Lung (tissue), 11 donors: ENCODE measurements at regions not wholly inside any gene's neighbourhood (a gene's known extent, or its start where the extent isn't known, plus 50 kb on each side); places are given as distances from the start of the nearest gene placed in this dataset.

Source experiments
- ATAC-seq: fragments of 200-7000 bp; cut with Tn5 transposase; one replicate; pipeline ENCODE4 v1.9.1; 2020; ENCODE audit warnings: moderate number of reproducible peaks; ENCODE audit not compliant: insufficient read depth, low FRiP score
- DNase-seq, 3 donors: peaks; one replicate each; pipeline ENCODE4 v3.0.0-alpha.2; 2013 to 2017
- H3K27ac ChIP-seq, 2 donors: one replicate each; pipeline ENCODE4 v1.5.1; 2013; ENCODE audit warnings: mild to moderate bottlenecking in 2 of 2, moderate library complexity in 2 of 2, control low read depth in 1 of 2, inconsistent platforms in 1 of 2, low read depth in 1 of 2, low read length in 1 of 2
- H3K27me3 ChIP-seq, 3 donors: one replicate each; pipeline ENCODE4 v1.5.1; 2013; ENCODE audit warnings: low read length in 2 of 3; ENCODE audit not compliant: control insufficient read depth in 3 of 3, insufficient read depth in 3 of 3
- H3K36me3 ChIP-seq, 4 donors: one replicate each; pipeline ENCODE4 v1.5.1; 2013; ENCODE audit warnings: low read length in 4 of 4, mild to moderate bottlenecking in 1 of 4, moderate library complexity in 1 of 4; ENCODE audit not compliant: control insufficient read depth in 4 of 4, insufficient read depth in 4 of 4
- H3K4me1 ChIP-seq, 5 donors: one replicate each; pipeline ENCODE4 v1.5.1; 2013; ENCODE audit warnings: low read length in 5 of 5, mild to moderate bottlenecking in 2 of 5, moderate library complexity in 1 of 5; ENCODE audit not compliant: control insufficient read depth in 5 of 5, insufficient read depth in 5 of 5
- H3K4me3 ChIP-seq: one replicate; pipeline ENCODE4 v1.5.1; 2013; ENCODE audit warnings: mild to moderate bottlenecking, control low read depth, moderate library complexity
- H3K9ac ChIP-seq, 2 donors: one replicate each; pipeline ENCODE4 v1.5.1; 2013; ENCODE audit warnings: low read length in 2 of 2, control low read depth in 1 of 2; ENCODE audit not compliant: insufficient read depth in 1 of 2
- H3K9me3 ChIP-seq, 4 donors: one replicate each; pipeline ENCODE4 v1.5.1; 2013; ENCODE audit warnings: low read length in 3 of 4, mild to moderate bottlenecking in 1 of 4, moderate library complexity in 1 of 4; ENCODE audit not compliant: control insufficient read depth in 4 of 4, insufficient read depth in 3 of 4
- CTCF ChIP-seq: IDR thresholded peaks from 2 replicates; pipeline ENCODE4 v1.5.1; 2012; ENCODE audit warnings: mild to moderate bottlenecking; ENCODE audit errors: control extremely low read depth, extremely low read depth
- WGBS, 2 donors: extraction: QIAGEN DNeasy Blood & Tissue Kit; methylation state at CpG; one replicate each; pipeline ENCODE4 v1.1.7; 2013; 5-methylcytosine and 5-hydroxymethylcytosine counted together
- donor health status: control.
- donor health status: control.
- donor health status: Bipolar disorder and iron deficiency.
- donor health status: healthy.
- donor health status: DM: yes; HTN: yes; CAD: no.

GRCh38 chr9:79353856-79354520 is 217.8 kb upstream of the TLE4 start:
- ATAC-seq = no peak
- 91 to 100% methylated on average over 2 of the region's 2 CpGs for WGBS, 2 donors
- TF ChIP-seq CTCF = no peak
- Histone ChIP-seq H3K9ac (no peak overlapping the region), H3K27ac (no peak overlapping the region), H3K4me1 (peaks cover 0 to 11% (median 0%) of the 10 kb centered on the region in 5 donors), H3K27me3 (no peaks in the 10 kb centered on the region), H3K9me3 (peaks cover 0 to 2% (median 0%) of the 10 kb centered on the region in 4 donors), H3K4me3 (no peak overlapping the region), H3K36me3 (no peaks in the 10 kb centered on the region)
- DNase-seq = no peak

GRCh38 chr9:79357194-79357593 is 214.6 kb upstream of the TLE4 start:
- DNase-seq = peak in 1 of 3 donors; percentile 12
- no peak for TF ChIP-seq CTCF
- Histone ChIP-seq H3K27me3 (no peaks in the 10 kb centered on the region), H3K27ac (no peak overlapping the region), H3K9ac (no peak overlapping the region), H3K4me3 (no peak overlapping the region), H3K4me1 (peaks cover 0 to 16% (median 0%) of the 10 kb centered on the region in 5 donors), H3K36me3 (no peaks in the 10 kb centered on the region), H3K9me3 (peaks cover 0 to 2% (median 0%) of the 10 kb centered on the region in 4 donors)
- WGBS, 2 donors = 65 to 66% methylated on average over 5 of the region's 5 CpGs
- no peak for ATAC-seq

GRCh38 chr9:79357616-79358015 is 214.1 kb upstream of the TLE4 start:
- H3K9me3 ChIP-seq = peaks cover 0 to 2% (median 0%) of the 10 kb centered on the region in 4 donors
- no peak for TF ChIP-seq CTCF
- H3K4me3 ChIP-seq = no peak overlapping the region
- H3K4me1 ChIP-seq = peaks cover 0 to 16% (median 0%) of the 10 kb centered on the region in 5 donors
- no peak overlapping the region for H3K9ac ChIP-seq
- peak in 2 of 3 donors; percentile 18 to 32 for DNase-seq
- WGBS, 2 donors = 26 to 52% methylated on average over 6 of the region's 6 CpGs
- H3K36me3 ChIP-seq = no peaks in the 10 kb centered on the region
- H3K27ac ChIP-seq = no peak overlapping the region
- no peaks in the 10 kb centered on the region for H3K27me3 ChIP-seq
- no peak for ATAC-seq
